ENCODE measurements at regions not wholly inside any gene's neighbourhood (a gene's known extent, or its start where the extent isn't known, plus 50 kb on each side); places are given as distances from the start of the nearest gene placed in this dataset.

DNA sequence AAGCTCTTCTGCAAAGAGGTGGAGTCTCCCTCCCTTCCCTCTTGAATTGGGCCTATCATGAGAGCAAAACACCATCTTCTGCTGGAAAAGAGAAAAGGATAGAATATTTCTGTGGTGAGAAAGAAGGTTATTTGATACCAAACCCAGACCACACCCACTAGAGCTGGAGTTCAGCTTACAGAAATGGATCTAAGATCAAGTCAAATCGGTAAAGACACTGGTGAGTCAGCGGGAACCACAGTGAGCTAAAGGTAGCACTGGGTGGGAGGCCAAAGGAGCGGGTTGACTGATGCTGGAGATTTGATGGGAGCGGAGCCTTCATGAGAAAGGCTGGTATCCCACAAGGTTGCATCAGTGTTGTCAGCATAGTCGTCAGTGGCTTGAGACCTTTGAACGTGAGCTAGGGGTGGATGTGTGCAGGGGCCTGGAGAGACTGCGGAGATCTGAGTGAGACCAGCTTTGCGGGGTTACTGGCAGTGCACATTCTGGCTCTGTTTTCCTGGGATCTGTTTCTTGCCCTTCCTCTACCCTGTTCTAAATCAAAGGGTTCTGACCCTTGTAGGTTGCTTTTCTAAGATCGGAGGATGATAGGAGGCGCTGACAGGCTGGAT, 106.4 kb upstream of the SCOC start:
- DNase-seq (ENCODE audit: low spot score), result no peak
- no peak for ATAC-seq (ENCODE audit: low FRiP score)
- TF ChIP-seq, protein P1, sequence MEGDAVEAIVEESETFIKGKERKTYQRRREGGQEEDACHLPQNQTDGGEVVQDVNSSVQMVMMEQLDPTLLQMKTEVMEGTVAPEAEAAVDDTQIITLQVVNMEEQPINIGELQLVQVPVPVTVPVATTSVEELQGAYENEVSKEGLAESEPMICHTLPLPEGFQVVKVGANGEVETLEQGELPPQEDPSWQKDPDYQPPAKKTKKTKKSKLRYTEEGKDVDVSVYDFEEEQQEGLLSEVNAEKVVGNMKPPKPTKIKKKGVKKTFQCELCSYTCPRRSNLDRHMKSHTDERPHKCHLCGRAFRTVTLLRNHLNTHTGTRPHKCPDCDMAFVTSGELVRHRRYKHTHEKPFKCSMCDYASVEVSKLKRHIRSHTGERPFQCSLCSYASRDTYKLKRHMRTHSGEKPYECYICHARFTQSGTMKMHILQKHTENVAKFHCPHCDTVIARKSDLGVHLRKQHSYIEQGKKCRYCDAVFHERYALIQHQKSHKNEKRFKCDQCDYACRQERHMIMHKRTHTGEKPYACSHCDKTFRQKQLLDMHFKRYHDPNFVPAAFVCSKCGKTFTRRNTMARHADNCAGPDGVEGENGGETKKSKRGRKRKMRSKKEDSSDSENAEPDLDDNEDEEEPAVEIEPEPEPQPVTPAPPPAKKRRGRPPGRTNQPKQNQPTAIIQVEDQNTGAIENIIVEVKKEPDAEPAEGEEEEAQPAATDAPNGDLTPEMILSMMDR (IDR thresholded peaks at IDR 0.05), result no peak

DNA sequence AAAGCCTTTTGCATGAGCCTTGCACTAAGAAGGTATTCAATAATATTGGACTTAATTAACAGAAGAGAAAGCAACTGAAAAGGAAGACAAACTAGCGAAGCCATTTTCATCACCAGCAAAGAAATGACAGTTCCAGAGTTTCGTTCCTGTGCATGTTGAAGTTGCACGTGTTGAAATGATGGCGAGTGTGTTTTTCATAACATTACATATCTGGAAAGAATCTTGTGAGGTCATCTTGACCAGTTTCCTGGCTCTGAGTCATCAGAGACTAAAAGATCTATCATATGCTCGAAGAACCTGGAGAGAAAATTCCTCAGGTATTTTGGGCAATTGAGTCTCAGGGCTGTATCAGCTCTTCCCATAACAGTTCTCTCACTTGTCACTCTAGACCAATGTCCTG, 106.2 kb upstream of the MAML3 start:
- ATAC-seq (ENCODE audit: low FRiP score) (no peak), DNase-seq (ENCODE audit: low spot score) (no peak)
- TF ChIP-seq, protein P1 (IDR thresholded peaks at IDR 0.05), result no peak

DNA sequence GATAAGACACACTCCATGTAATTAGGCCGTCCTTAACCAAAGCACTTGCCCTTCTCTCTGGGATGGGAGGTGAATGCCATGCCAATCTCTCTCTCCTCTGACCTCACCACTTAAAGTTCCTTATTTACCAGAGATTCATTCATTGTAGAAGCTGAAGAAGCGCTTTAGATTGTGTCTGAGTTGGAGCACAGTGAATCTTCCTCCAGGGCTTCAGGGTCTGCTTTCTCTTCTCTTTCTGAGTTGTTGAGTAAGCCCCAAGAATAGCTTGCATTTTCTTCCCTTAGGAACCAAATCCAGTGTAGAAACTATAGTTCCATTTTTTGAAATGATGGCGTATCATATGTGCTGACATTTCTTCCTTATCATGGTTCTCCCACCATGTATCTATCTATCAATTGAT, 104.5 kb upstream of the MAML3 start:
- DNase-seq (ENCODE audit: low spot score) (no peak), ATAC-seq (ENCODE audit: low FRiP score) (no peak)
- TF ChIP-seq, protein P1 (IDR thresholded peaks at IDR 0.05), result no peak

DNA sequence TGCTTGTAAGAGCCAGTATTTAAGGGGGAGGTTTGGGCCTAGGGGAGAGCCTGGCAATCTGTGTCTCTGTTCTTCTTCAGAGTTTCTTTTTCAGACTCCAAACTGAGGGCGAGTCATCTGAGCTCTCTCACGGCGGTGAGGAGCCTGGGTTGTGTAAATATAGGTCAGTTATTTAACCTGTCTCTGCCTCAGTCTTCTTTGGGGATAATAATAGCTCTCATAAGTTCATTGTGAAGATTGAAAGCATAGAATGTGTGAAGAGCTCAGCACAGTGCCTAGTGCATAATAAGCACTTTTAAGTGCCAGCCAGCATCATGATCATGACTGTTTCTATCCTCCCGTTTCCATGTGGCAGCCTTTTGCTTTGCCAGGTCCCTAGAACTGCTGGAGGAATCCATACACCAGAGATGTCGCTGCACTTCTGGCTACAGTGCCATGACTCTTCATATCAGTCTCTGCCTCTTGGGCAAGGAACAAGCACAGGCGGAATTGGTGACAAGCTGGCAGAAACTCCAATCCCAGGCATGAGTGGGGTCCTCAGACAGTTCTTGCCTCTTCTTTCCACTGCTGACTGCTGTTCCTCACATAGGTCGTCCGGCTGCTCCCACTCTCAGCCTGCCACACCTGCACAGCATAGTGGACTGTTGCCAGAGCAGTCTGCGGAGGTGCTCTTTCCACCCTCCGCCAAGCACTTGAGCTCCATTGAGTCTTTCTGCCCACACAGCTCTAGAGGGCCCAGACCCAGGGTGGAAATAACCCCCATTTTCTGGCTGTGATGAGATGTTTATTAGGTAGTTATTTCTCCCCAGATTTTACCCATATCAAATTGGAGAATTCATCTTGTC, 103.7 kb upstream of the MAML3 start:
- ATAC-seq (ENCODE audit: low FRiP score), result no peak
- TF ChIP-seq, protein P1 (IDR thresholded peaks at IDR 0.05), result no peak
- DNase-seq (ENCODE audit: low spot score), result no peak

DNA sequence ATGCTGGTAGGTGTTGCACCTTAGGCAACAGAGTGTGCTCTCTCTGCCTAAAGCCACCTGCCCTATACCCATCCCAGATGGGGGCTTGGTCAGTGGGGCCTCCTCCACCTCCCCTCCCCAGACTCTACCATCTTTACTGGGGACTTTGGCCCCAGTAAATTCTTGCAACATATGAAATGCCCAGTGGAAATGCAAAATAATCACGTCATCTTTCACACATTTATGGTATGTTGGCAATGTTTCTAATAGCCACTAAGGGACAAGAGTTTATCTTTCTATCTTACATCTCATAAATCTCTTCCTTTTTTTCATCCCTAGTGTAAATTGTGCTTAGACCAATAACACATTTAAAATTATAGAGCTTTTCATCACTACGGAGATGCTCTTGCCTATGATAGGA, 103.0 kb upstream of the MAML3 start:
- TF ChIP-seq, protein P1 (IDR thresholded peaks at IDR 0.05), result no peak

DNA sequence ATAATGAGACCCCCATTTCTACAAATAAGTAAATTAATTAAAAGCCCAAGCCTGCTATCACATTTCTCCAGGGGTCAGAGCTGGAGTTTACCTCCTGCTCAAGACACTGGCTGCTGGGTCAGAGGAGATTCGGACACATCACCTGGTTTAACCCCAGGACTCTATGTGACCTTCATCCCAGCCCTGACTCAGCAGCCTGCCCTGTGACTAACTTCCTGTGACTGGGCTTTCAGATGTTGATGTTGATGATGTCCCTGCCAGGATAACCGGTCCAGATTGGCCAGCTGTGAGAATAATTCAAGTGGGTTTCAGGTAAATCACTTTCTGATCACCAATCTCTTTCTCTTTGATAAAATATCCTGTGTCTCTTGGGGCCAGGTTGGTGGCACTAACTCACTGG, 102.4 kb upstream of the MAML3 start:
- no peak for ATAC-seq (ENCODE audit: low FRiP score)
- TF ChIP-seq, protein P1 (IDR thresholded peaks at IDR 0.05), result no peak
- DNase-seq (ENCODE audit: low spot score), result no peak

More for the DNA sequence above, 103.0 kb upstream of the MAML3 start:
- no peak for DNase-seq (ENCODE audit: low spot score)
- no peak for ATAC-seq (ENCODE audit: low FRiP score)

DNA sequence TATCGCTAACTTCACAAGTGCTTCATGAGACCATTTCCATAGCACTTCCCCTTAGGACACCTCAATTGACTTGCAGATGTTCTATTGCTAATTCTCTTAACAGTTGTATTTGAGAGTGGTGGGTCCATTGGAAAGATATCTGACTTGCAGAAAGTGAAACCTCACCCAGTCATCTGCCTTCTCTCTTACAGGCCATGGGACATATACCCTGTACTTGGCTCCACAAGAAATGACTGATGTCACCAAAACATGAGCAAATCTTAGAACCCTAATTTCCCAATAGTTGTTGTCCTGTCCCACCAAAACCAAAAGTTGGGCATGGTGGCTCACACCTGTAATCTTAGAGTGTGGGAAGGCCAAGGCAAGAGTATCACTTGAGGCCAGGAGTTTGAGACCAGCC, 101.9 kb upstream of the MAML3 start:
- ATAC-seq (ENCODE audit: low FRiP score), result no peak
- DNase-seq (ENCODE audit: low spot score), result no peak
- TF ChIP-seq, protein P1 (IDR thresholded peaks at IDR 0.05), result no peak

All from omental fat pad (tissue), 3 donors.